Thyroid gland (tissue), 4 donors: ENCODE measurements at regions not wholly inside any gene's neighbourhood (a gene's known extent, or its start where the extent isn't known, plus 50 kb on each side); places are given as distances from the start of the nearest gene placed in this dataset.

Experiments used
- CTCF ChIP-seq, 6 experiments: fragments of 200-600 bp in 3 of 6; fragments of 450-650 bp in 3 of 6; sonication (generic) in 3 of 6; IDR thresholded peaks; one replicate each; pipeline ENCODE4 v1.5.1; 2016 to 2019; ENCODE audit warnings: antibody characterized with exemption in 6 of 6, mild to moderate bottlenecking in 2 of 6, inconsistent platforms in 1 of 6, moderate library complexity in 1 of 6
- POLR2A ChIP-seq, 2 donors: fragments of 450-650 bp; IDR thresholded peaks; one replicate each; pipeline ENCODE4 v1.6.1; 2017; ENCODE audit warnings: antibody characterized with exemption in 2 of 2, mild to moderate bottlenecking in 2 of 2, moderate library complexity in 1 of 2

- no peak for TF ChIP-seq CTCF (IDR thresholded peaks at IDR 0.05)
- TF ChIP-seq POLR2A (IDR thresholded peaks at IDR 0.05) = no peak
Observed at GRCh38 chr10:62981096-62981495, 152.0 kb upstream of the NRBF2 start.
